ENCODE measurements at regions not wholly inside any gene's neighbourhood (a gene's known extent, or its start where the extent isn't known, plus 50 kb on each side); places are given as distances from the start of the nearest gene placed in this dataset.
"Not testable (repeated sequence)": the region's sequence is repeated elsewhere in the genome, so short reads cannot be mapped to it uniquely, and the experiment has no call there.

DNA sequence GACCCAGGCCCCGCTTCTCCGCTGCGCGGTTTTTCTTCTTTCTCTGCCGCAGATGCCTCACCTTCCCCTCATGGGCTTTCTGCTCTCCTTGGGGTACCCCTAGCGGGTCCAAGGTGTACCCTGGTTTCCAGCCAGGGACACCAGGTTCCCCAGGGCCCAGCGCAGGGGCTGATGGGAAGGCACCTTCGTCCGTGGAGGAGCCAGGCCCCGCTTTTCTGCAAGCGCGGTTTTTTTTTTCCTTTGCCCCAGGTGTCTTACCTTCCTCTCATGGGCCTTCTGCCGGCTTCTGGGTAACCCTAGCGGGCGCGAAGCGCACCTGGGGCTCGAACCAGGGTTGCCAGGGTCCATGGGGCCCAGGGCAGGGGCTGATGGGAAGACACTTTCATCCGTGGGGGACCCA is 165.9 kb upstream of the ZNG1F start:
- TF ChIP-seq CTCF (conservative IDR thresholded peaks at IDR 0.05); ZFX (IDR thresholded peaks at IDR 0.05): not testable (repeated sequence)

All from C4-2B (cell line).